Effector CD4-positive, alpha-beta T cell (primary cell): ENCODE measurements at regions not wholly inside any gene's neighbourhood (a gene's known extent, or its start where the extent isn't known, plus 50 kb on each side); places are given as distances from the start of the nearest gene placed in this dataset.

Source experiments
- DNase-seq: peaks from one replicate; pipeline ENCODE4 v3.0.0-alpha.2; 2020

DNA sequence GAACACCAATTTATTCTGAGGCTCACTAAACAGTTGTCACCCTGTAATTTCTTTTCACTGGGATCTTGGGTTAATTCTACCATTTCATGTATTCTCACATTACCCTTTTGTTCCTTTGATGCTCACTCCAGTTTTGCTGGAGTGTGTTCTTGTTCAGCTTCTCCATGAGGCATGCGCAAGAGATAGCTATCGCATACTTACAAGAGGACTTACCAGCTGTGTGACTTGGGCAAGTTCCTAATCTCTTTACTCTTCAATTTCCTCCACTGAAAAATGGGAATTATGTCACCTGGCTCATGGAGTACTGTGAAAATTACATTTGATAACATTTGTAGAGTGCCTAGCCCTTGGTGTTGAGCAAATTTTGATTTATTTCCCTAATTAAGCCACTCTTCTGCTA is 56.5 kb upstream of the JDP2 start:
- DNase-seq = no peak

DNA sequence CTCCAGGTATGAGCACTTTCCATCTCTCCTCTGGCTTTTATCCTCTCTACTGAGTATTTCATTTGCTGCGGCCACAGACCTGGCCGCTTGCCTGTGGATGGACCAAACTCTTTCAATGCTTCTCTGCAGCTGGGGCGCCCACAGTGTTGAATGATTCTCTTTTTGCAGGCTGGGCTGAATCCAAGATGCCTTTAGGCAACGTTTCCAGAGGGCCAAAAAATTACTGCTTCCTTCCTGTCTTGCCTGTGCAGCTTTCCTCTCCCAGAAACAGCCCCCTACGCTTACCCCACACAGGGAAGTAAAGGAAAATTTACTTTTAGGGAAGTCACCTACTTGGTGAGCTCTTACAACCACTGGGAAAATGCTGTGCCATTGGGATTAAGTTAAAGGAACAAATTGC is 55.6 kb upstream of the JDP2 start:
- no peak for DNase-seq

GRCh38 chr14:75373133-75373532 is 54.7 kb upstream of the JDP2 start:
- DNase-seq = no peak

DNA sequence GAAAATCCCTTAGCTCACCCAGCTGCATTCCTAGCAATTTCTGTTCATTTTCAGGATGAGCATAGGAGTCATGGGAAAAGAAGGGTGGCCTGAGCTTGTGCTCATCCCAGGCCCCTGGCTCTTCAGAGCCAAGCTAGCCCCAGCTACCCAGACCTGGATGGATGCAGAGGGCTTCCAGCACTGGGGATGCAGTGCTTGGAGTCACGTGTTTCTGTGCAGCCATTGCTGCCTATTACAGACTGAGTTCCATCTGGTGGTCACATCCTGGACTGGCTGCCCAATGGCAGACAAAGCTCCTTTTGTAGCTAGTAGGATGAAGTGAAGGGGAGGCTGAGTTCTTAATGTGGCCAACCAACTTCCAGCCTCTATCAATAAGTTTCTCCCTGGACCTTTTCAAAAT is 54.2 kb upstream of the JDP2 start:
- DNase-seq = no peak

DNA sequence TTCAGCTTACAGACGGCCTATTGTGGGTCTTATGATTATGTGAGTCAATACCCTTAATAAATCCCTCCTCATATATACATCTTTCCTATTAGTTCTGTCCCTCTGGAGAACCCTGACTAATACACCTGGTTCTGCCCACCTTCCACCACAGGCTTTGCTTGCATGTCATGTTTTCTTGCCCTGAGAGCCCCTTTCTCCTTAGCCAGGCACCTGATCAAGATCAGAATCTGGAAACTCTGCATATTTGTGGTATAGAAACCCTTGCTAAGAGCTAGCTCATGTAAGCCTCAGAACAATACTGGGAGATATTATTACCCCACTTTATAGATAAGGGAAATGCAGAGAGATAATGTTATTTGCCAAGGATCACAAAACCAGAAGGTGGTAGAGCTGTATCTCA is 52.9 kb upstream of the JDP2 start:
- DNase-seq = no peak

GRCh38 chr14:75375983-75376382 is 51.8 kb upstream of the JDP2 start:
- DNase-seq = no peak
